RCC 7860 (cell line): ENCODE measurements at regions not wholly inside any gene's neighbourhood (a gene's known extent, or its start where the extent isn't known, plus 50 kb on each side); places are given as distances from the start of the nearest gene placed in this dataset.
A peak's percentile ranks its signal among the peaks of the same experiment; 100 is the strongest.

Experiments used
- DNase-seq: peaks from one replicate; pipeline ENCODE4 v3.0.0-alpha.2; 2015; ENCODE audit warnings: low spot score
- FAIRE-seq: peaks from 2 replicates; lab custom pipeline; 2012; peaks lifted over from hg19 to GRCh38; lab: Jason Lieb, UNC

DNA sequence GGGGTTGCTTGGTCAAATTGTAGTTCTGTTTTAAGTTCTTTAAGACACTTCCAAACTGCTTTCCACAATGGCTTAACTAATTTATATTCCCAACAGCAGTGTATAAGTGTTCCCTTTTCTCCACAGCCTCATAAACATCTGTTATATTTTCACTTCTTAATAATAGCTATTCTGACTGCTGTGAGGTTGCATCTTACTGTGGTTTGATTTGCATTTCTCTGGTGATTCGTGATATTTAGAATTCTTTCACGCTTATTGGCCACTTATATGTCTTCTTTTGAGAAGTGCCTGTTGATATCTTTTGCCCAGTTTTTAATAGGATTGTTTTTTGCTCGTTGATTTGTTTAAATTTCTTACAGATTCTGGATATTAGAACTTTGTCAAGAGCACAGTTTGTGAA is 278.6 kb upstream of the ITM2A start:
- no peak for DNase-seq
- no peak for FAIRE-seq

DNA sequence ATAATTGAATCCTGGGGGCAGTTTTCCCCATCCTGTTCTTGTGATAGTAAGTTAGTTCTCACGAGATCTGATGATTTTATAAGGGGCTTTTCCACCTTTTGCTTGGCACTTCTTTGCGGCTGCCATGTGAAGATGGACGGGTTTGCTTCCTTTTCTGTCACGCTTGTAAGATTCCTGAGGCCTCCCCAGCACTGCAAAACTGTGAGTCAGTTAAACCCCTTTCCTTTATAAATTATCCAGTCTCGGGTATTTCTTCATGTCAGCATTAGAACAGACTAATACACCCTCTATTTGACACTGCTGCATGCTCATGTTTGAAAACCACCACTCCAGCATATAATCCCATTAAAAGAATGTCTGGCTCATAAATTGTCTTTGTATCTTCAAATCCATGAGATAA is 264.4 kb upstream of the ITM2A start:
- FAIRE-seq, result peak; percentile 89
- peak; percentile 30 for DNase-seq

DNA sequence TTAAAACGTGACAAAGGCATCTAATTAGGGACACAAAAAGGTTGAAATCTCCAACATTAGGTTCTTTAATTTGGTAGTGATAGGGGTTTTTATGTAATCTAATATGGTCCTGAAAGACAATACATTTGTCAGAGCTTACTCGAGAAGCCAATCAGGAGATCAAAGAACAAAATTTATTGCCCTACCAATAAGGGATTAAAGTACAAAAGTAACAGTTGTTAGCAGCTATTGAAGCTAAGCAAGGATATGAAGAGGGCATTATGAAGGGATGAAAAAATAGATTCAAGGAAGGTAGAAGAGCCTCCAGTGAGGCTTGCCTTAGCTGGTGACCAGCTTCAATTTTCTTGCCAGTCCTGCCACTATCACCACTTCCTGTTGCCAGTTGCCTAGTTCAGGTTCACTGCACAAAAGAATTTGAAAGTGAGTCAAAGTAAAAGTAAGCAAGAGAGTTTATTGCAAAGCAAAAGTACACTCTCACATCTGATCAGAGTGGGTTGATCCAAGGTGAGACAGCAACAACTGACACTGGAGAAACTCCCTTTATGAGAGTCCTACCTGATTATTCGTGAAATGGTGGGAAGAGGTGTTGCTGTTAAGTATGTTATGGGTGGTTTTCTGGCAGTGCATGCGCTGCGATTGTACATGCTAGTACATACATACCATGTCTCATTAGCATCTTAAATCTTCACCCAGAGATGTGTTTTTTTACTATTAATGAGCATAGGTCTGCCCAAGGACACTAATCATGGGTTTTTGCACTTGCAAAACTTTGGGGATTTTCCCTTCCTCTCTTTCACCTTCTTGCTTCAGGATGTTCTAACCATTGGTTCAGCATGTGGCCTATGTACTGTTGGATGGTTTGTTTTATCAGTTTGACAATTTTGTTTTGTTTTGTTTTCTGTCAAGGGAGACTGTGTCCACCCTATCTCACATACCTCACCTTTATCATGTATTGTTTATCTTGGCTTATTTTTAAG is 263.2 kb upstream of the ITM2A start:
- DNase-seq (peak; percentile 69), FAIRE-seq (peak; percentile 94)

DNA sequence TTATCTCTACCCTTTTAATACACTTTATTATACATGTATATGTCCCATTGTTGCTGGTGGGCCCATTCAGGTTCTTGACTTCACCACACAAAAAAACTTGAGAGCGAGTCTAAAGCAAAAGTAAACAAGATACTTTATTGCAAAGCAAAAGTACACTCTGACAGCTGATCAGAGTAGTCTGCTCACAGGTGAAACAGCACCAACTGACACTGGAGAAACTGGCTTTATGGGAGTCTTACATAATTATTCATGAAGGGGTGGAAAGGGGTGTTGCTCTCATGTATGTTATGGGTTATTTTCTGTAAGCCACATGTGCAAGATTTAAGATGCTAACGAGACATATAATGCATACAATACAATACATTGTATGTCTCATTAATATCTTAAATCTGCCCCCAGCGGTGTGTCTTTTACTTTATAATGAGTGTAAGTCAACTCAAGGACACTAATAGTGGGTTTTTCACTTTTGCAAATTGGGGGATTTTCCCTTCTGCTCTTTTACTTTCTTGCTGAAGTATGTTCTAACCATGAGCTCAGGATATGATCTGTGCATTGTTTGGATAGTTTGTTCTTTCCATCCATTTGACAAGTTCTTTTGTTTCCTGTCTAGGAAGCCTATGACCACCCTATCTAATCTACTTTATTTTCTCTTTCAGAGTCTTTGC is 256.1 kb upstream of the ITM2A start:
- no peak for DNase-seq
- FAIRE-seq, result no peak

DNA sequence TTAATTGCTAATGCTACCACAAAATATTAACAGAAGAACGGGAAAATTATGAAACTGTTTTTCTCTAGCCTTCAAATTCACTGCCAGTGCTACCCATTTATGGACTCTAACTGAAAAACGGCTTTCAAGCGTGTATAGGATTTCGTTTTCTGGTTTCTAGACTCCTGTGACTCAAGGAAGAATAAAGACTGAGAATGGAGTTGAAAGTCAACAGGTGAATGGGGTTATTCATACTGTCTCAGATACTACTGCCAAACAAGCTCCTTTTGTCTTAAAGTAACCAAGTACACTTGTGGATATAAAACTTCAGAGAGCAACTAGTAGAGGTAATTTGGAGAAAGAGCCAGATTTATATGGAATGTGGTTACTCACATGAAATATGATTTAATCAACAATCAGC is 251.1 kb upstream of the ITM2A start:
- FAIRE-seq, result no peak
- no peak for DNase-seq

DNA sequence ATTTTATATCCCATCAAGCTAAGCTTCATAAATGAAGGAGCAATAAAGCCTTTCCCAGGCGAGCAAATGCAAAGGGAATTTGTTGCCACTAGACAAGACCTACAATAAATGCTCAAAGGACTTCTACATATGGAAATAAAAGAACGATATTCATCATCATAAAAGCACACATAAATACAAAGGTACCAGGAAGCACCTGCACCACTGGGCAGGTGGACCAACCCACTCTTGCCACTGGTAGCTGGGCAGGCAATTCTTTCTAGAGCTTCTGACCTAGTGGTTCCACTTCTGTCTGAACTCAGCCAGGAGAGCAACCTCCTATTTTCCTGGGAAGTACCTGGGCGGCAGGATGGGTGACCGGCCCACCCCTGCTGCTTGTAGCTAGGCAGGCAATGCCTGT is 237.2 kb upstream of the ITM2A start:
- FAIRE-seq, result no peak

DNA sequence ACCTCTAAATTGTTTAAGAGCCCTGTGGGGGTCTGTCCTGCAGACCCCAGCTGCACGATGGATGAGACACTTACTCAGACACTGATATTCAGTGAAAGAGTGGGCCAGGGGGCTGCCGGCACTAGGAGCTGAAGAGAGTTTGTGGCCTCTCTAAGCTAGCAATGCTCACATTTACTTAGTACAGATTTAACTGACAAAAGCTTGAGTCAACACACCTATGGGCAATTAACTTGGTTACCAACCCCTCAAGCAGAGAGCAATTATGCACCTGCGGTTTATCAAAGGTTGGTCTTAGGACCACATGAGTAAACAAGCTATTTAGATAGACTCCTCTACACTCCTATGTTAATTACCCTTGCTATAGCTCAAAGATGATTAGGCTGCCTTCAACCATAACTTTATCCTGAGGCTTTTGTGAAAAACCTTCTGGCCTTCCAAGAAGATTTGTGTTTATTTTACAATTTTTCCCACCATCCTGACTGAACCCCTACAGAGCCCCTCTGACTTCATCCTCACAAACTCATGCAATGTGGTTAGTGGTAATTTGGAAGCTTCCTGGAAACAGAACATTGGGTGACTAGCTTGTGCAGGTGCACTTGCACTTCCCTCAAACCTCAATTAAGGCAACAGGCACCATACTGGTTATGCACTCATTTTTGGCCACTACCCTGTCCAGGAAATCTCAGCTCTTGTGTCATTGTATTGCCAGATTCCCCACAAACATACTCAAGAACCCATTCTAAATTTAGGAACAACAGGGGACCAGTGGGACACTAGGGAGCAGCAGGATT is 234.4 kb upstream of the ITM2A start:
- no peak for DNase-seq
- FAIRE-seq, result no peak

More for the DNA sequence above, 237.2 kb upstream of the ITM2A start:
- no peak for DNase-seq

DNA sequence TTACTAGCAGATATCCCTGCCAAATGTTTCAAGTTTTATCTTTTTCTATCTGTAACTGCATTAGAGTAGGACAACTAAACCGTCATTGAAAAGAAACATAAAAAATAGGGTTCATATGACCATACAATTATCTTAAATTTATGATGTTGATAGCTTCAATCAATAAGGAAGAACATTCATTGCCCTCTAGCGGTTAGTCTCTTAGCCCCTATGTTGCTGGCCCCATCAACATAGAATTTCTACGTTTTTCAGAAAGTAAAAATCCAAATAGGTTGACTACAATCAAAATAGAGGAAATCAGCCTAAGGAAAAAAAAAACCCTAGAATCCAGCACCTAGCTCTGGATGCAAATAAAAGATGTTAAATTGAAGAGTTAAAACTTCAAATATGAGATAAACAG is 225.1 kb upstream of the ITM2A start:
- DNase-seq (no peak), FAIRE-seq (peak; percentile 14)

DNA sequence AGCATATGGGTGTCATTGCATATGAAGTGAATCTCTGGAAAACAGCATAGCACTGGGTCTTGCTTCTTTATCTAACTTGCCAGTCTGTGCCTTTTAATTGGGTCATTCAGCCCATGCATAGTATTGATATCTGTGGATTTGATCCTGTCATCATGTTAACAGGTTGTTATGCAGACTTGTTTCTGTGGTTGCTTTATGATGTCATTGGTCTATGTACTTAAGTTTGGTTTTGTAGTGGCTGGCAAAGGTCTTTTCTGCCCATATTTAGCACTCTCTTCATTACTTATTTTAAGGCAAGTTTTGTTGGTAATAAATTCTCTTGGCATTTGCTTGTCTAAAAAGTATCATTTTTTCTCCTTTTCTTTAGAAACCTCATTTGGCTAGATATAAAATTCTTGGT is 221.1 kb upstream of the ITM2A start:
- FAIRE-seq, result no peak
- DNase-seq, result no peak

DNA sequence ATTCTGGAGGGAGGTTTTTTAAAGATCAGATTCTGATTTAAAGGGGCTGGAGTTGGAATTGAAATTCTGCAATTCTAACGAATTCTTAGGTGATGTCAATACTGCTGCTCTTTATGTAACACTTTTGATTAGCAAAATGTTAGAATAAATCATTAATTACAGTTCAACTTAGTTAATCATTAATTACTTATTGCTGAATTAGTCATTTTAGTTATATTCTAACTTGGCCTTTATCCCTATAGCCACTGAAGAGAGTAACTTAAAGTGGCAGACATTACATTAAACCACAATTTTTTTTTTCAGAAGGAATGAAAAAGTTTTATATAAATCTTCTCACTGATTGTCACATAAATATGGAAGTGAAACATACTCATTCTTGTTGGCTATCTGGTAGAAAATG is 206.6 kb upstream of the ITM2A start:
- FAIRE-seq (peak; percentile 62), DNase-seq (no peak)

DNA sequence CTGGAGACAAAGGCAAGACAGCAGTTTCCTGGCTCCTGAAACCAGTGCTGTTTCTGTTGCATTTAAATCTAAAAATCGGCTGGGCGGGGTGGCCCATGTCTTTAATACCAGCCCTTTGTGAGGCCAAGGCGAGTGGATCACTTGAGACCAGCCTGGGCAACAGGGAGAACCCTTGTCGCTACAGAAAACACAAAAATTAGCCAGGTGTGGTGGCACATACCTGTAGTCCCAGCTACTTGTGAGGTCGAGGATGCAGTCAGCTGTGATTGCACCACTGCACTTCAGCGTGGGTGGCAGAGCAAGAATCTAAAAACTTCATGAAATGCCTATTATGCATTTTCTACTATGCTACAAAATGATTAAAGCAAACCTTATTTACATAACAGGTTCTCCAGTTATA is 205.4 kb upstream of the ITM2A start:
- FAIRE-seq (no peak), DNase-seq (no peak)

DNA sequence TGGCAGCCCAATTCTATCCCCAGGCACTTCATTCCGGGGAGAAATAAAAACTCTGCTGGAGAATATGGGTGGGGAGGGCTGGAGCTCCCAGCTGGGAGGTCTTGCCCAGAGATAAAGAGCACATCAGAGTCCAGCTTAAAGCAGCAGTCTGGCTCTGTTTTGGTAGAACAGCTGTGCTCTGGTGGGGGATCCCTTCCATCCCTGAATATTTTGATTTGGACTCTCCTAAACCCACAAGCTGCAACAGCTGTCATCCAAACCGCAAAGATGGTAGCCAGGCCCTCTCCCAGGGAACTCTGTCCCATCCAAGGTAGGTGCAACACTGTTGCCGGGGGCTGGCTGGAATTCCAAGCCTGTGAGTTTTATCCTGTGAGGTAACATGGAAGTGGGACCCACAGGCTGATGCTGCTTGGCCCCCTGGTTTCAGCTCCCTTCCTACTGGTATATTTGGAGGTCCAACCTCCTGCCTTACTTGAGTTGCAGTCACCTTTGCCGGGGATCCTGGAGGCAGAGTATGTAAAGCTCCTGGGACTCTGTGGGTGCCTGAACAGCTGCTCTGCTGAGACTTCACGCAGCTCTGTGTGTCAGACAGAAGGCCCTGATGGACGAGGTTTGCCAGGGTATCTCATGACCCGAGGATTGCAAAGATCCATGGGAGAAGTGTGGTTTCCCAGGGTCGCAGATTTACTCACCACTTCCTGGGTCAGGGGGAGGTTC is 203.5 kb upstream of the ITM2A start:
- FAIRE-seq (no peak), DNase-seq (no peak)

DNA sequence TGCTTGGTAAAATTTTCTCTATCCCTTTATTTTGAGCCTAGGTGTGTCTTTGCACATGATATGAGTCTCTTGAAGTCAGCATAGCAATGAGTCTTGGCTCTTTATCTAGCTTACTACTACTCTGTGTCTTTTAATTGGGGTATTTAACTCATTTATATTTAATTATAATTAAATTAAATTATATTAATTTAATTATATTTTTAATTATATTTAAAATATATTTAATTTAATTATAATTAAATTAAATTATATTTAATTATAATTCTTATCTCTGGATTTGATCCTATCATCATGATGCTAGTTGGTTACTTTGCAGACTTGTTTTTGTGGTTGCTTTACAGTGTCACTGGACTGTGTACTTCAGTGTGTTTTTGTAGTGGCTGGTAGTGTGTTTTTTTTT is 201.2 kb upstream of the ITM2A start:
- DNase-seq (no peak), FAIRE-seq (peak; percentile 66)

DNA sequence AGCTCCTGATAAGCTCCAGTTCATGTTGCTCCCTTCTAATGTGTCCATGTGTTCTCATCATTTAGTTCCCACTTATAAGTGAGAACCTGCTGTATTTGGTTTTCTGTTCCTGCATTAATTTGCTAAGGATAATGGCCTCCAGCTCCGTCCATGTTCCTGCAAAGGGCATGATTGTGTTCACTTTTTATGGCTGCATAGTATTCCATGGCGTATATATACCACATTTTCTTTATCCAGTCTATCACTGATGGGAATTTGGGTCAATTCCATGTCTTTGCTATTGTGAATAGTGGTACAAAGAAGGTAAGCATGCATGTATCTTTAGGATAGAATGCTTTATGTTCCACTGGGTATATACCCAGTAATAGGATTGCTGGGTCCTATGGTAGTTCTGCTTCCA is 197.2 kb upstream of the ITM2A start:
- FAIRE-seq (no peak), DNase-seq (no peak)

DNA sequence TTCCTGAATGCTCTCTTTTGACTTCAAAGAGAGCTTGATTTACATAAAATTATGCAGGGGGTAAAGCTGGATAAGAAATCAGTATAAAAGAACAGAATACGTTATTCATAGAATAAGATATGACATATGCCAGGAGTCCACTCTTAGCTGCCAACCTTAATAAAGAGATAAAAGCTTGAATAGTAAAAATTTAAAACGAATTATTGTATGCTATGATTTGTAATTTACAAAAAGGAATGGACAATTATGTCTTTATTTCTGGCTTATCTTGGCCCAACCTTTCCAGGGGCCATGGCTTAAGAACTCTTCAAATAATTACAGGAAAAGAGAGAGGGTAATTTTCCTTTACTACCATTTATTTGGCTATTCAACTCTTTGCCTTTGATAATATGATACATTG is 192.2 kb upstream of the ITM2A start:
- DNase-seq (no peak), FAIRE-seq (no peak)

DNA sequence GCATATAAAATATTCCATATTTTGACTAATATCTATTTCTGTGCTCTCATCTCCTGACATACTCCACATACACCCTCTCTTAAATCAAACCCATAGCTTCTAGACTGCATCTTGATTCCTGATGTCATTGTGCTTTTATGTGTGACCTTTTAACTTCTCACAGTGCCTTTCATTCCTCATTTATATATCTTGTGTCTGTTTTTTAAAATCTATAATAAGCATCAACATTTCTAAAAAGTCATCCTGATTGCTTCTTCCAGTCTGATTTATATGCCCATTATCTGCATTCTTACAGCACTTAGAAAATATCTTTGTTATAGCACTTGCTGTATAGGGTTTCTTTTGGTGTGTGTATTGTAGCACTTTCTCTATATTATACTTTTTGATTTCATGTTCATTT is 190.1 kb upstream of the ITM2A start:
- DNase-seq, result no peak
- no peak for FAIRE-seq

DNA sequence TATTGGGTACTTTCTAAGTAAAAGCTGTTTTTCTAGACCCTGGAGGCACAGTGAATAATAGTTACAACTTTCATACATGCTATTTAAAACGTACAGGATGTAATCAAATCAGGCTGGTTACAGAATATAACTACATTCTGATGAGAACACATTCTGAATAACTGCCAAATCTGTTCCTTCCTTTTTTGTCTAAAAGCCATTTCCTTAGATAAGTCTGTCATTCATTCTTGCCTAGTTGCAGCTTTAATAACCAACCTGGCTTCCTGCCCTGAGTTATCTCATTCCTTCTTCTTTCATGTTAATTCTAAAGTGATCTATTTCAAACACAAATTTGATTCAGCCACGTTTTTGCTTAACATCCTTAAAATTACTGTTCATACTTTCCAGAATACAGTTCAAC is 189.7 kb upstream of the ITM2A start:
- FAIRE-seq, result no peak
- no peak for DNase-seq

DNA sequence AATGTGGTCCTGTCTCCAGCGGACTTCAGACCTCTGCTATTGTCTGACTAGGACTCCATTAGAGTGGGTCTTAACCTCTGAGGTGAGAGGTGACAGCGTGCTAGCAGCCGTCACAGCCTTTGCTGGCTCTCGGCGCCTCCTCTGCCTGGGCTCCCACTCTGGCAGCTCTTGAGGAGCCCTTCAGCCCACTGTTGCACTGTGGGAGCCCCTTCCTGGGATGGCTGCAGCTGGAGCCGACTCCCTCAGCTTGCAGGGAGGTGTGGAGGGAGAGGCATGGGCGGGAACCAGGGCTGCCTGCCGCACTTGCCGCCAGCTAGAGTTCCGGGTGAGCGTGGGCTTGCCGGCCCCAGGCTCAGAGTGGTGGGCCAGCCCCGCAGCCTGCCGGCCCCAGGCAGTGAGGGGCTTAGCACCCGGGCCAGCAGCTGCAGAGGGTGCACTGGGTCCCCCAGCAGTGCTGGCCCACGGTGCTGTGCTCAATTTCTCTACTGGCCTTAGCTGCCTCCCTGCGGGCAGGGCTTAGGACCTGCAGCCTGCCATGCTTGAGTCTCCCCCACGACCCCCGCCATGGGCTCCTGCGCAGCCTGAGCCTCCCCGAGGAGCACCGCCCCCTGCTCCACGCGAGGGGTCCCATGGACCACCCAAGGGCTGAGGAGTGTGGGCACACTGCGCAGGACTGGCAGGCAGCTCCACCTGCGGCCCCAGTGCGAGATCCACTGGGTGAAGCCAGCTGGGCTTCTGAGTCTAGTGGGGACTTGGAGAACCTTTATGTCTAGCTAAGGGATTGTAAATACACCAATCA is 163.4 kb upstream of the ITM2A start:
- no peak for FAIRE-seq
- DNase-seq, result no peak

DNA sequence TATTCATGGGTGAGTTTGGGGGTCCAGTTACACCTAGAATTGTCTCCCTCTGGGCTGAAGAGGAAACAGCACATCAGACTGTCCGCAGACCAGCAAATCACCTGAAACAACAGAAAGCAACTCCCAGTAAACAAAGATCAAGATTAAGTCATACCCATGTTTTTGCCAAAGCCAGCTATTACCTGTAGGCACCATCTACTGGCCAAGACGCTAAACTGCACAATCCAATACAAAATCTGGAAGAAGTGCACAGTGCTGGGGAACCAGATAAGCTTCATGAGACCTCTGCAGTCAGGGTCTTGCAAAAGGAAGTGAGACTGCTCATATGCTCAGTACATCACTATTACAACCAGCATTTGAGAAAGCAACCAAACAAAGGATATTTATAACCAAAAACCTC is 157.5 kb upstream of the ITM2A start:
- FAIRE-seq, result no peak
- no peak for DNase-seq

DNA sequence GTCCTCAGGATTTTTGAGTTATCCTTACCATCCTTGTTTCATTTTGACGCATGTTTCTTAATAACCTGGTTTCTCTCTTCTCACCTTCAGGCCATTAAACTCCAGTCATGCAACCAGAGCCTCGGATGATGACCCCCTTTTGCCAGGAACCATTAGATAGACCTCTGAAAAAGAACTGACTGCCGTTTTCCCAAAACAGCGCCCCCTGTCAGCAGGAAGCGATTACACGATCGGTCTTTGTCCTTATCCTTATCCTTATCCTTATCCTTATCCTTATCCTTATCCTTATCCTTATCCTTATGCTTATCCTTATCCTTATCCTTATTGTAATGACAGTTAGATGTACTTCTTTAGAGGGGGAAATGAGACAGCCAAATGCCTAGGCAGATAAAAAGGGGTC is 148.4 kb upstream of the ITM2A start:
- FAIRE-seq (no peak), DNase-seq (no peak)
